CD4-positive, alpha-beta T cell treated with Interferon gamma for 1 hour (primary cell): ENCODE measurements at regions not wholly inside any gene's neighbourhood (a gene's known extent, or its start where the extent isn't known, plus 50 kb on each side); places are given as distances from the start of the nearest gene placed in this dataset.

Experiments
- DNase-seq: peaks from one replicate; pipeline ENCODE4 v3.0.0-alpha.2; 2020

DNA sequence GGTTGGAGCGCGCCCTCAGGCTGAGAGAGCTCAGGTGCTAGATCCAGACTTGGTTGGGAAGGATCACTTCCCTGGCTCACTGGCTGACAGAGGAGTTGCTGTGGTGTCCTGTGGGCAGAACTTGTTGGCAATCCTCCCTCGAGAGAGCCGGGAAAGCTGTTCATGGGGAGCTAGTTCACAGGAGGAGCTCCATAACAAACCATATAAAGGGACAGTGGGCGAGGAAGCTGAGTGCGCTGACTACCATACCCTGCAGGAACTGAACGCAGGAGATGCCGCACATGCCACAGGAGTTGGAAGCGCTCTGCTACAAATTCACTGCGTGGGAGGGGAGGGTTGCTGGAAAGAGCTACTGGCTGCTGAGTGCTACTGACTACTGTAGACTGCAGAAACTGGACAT, 243.2 kb downstream of the OGFRL1 start:
- DNase-seq: no peak

DNA sequence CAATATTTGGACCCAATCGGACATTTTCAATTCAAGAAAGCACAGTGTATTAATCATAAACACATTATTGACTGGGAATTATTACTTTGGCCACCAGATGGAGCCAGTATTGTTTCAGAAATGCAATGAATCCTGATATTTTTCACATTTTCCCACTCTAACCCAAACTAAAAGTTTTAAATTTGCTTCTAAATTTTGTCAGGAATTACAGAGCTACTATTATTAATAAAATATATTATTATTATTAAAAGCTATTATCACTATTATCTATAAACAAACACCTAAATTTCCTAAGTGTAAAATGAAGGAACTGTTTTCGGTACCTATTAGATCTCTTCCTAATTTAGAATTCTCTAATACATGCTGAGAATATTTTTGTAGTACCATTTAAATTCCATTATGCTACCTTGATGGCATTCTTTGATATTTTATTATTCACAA, 245.3 kb downstream of the OGFRL1 start:
- no peak for DNase-seq

DNA sequence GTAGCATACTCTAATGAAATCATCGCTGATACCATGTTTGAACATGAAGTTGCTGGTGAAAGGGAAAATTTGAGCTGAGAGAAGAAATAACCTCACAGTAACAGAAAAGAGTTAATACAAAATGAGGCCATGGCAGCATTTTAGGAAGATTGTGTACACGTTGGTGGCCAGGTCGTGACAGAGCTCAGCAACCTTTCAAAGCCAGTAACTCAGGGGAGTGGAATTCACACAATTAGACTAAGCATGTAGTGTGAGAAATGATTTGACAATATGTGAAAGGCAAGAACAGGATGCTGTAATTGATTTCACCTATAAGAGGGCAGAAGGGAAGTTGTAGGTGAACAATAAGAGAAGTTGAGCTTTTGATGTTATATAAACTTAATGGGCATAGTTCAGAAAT, 246.3 kb downstream of the OGFRL1 start:
- no peak for DNase-seq

DNA sequence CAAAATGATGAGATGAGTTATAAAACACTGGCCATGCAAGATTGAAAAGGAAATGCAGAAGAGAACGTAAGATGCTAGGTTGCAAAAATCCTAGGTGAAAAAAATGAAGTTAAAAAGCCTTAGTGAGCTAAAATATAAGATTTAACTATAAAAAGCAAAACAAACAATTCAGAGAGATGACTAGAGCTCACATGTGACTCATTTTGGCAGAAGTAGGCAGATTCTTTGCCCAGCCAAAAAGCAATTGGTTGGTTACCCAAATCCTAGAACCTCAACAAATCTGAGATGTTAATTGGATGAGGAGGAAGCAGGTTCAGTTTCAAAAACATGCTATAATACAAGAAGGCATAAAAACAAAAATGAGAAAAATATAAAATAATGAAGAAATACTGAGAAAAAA, 249.1 kb downstream of the OGFRL1 start:
- DNase-seq: no peak

DNA sequence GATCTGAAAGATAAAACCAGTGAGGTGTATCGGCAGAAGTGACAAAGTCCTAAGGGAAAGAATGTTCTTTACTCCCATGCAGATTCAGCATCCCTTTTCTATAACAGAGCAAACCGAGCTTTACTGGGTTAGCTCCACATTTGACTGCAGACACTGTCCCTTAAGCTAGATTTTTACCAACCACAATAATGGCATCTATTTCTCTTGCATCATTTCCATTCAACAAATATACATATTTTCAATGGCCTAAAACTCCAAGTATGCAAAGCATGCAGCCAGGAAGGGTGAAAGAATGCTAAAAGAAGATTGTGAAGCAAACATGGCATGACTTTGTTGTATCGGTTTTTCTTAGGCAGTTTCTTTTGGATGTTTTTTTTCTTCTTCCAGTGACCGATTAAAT, 255.4 kb downstream of the OGFRL1 start:
- no peak for DNase-seq

DNA sequence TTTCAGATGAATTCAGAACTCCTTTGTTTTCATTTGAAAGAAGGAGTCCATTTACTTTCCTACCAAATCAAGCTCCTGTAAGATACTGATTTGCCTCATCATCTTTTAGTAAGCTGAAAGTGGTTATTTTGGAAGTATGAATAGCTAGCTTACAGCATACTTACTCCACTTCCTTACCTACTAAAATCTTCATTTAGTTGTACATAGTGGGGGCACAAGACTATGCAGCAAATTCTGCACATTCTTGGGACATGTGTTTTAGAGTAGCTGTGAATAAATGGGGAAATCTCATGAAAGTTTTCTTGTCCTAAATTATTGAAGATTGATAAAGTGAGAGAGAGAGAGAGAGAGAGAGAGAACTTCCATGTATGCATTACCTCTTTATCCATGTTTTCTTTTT, 256.3 kb downstream of the OGFRL1 start:
- no peak for DNase-seq

DNA sequence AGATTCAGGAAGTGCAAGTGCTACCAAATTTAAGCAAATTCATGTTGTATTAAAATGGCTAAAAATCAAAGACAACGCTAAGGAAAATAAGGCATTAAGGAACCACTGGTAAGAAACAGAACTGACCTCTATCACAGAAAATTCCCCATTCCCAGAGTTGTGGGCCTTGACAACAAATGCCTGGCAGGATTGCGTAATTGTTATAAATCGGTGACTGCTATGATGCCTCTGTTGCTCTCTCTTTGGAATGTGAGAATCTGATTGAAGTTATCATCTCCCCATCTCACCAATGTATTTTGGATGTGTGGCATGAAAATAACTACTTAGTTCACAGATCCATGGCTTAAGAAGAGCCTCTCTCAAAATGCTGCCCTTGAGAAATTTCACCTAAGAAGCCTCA, 257.3 kb downstream of the OGFRL1 start:
- no peak for DNase-seq

DNA sequence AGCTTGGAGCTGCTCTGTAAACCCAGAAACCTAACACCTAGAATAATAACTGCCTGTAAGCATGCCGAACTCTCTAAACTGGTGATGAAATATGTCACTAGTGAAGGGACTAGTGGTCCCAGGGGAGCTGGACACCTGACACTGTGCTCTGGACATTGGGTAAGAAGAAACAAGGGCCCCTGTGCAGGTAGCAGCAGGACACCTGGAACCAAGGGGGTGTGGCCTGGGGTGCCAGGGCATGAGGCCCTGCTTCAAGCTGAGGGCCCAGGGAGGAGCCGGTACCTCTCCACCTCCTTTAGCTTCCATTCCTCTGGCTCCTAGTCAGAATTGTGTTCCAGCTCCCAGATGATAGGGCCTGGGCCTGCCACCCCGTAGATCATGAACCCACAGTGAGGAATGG, 263.2 kb downstream of the OGFRL1 start:
- DNase-seq: no peak

DNA sequence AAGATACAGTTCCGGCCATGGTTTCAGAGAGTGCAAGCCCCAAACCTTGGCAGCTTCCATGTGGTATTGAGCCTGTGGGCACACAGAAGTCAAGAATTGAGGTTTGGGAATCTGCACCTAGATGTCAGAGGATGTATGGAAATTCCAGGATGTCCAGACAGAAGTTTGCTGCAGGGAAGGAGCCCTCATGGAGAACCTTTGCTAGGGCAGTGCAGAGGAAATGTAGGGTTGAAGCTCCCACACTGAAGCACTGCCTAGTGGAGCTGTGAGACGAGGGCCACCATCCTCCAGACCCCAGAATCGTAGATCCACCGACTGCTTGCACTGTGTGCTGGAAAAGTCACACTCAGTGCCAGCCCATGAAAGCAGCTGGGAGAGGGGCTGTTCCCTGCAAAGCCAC, 267.5 kb downstream of the OGFRL1 start:
- no peak for DNase-seq

DNA sequence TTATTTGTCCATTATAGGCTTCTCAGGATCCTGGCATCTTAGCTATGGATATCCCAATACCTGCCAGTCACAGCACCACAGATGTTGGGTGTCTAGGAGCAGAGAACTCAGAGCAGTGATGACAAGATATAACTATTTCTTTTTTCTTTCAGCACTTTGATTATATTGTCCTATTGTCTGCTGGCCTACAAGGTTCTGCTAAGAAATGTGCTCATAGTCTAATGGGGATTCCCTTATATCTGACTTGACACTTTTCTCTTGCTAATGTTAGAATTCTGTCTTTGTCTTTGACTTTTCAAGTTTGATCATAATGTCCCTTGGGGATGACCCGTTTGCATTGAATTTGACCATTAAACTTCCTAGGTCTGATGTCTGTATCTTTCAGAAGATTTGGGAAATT, 270.4 kb downstream of the OGFRL1 start:
- no peak for DNase-seq

DNA sequence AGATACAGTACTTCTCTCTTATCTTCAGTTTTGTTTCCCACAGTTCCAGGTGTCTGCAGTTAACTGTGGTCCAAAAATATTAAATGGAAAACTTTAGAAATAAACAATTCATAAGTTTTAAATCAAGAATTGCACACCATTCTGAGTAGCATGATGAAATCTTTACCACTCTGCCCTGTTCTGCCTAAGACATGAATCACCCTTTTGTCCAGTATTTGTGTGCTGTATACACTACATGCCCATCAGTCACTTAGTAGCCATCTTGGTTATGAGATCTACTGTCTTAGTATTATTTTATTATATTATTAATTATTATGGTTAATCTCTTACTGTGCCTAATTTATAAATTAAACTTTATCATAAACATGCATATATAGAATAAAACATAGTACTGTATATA, 279.0 kb downstream of the OGFRL1 start:
- no peak for DNase-seq

DNA sequence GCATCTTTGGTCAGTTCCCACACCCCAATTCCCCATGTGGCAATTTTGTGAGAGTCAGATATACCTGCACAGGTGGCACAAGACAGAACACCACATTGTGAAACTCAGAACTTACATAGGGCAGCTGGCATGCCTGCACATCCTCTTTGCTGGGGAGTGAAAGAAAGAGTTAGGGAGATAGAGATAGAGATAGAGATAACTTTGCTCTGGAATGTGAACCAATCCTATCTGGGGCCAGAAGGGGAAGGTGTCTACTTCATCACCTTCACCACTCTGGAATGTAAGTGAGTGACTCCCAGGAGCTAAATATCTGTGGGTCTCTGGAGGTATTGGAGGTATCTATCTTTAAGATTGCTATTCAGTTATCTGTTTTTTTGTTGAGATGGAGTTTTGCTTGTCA, 289.2 kb downstream of the OGFRL1 start:
- DNase-seq: no peak

DNA sequence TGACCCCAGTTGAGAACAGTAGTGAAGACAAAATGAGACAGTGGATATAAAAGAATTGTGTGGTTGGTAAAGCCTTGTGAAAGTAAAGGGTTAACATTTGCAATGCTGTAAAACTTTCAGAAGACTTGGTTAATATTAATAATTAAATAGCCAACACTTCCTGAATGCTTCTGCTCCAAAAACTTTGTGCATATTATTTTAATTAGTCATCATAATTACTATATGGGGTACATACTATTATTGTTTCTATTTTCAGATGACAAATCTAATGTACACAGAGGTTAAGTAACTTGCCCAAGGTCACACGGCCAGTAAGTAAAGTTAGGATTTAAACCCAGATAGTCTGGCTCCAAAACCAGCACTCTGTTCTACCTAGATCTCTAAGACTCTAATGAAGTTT, 291.3 kb downstream of the OGFRL1 start:
- no peak for DNase-seq

DNA sequence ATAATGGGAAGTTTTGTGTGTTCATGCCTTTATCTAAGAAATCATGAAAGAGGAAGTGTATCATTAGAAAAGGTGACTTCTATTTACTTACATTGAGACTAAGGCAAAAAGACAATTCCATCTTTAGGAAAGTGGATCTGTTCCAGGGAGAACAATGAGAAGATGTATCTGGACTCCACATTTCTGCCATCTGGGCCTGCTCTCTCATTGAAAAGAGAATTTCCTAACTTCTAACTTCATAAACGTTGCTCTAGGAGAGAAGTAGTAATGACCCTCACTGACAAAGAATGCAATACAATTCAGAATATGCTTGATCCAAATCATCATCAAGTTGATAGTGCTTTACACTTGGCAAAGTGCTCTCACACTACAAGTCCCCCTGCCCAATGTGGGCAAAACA, 294.2 kb downstream of the OGFRL1 start:
- DNase-seq: no peak

DNA sequence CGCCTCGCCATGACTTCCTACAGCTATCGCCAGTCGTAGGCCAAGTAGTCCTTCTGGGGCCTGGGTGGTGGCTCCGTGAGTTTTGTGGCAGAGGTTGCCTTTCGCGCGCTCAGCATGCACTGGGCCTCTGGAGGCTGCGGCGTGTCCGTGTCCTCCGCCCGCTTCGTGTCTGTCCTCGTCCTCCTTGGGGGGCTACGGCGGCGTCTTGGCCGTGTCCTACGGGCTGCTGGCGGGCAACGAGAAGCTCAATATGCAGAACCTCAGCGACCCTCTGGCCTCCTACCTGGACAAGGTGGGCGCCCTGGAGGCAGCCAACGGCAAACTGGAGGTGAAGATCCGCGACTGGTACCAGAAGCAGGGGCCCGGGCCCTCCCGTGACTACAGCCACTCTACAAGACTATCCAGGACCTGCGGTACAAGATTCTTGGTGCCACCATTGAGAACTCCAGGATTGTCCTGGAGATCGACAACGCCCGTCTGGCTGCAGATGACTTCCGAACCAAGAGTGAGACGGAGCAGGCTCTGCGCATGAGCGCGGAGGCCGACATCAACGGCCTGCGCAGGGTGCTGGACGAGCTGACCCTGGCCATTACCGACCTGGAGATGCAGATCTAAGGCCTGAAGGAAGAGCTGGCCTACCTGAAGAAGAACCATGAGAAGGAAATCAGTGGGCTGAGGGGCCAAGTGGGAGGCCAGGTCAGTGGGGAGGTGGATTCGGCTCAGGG, 296.3 kb downstream of the OGFRL1 start:
- DNase-seq: no peak

DNA sequence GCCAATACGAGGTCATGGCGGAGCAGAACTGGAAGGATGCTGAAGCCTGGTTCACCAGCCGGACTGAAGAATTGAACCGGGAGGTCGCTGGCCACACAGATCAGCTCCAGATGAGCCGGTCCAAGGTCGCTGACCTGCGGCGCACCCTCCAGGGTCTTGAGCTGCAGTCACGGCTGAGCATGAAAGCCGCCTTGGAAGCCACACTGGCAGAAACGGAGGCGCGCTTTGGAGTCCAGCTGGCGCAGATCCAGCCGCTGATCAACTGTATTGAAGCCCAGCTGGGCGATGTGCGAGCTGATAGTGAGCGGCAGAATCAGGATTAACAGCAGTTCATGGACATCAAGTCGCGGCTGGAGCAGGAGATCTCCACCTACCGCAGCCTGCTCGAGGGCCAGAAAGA, 296.9 kb downstream of the OGFRL1 start:
- no peak for DNase-seq

DNA sequence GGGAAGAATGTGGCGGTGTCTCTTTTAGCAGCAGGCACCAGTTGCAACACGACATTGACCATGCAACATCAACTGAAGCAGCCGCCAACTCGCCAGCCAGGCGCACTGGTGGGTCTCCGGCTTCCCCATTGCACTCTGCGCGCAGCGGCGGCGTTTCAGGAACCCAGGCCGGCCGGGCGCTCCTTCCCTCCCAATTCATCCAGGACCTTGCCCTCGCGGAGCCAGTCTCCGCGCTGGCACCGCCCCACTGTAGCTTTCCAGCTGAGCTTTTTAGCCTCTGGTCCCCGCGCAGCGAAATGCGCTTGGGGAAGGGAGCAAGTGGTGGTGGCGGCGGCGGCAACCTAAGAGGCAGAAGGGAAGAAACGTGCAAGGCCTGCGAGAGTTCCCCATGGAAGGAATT, 297.9 kb upstream of the RIMS1 start:
- DNase-seq: no peak

DNA sequence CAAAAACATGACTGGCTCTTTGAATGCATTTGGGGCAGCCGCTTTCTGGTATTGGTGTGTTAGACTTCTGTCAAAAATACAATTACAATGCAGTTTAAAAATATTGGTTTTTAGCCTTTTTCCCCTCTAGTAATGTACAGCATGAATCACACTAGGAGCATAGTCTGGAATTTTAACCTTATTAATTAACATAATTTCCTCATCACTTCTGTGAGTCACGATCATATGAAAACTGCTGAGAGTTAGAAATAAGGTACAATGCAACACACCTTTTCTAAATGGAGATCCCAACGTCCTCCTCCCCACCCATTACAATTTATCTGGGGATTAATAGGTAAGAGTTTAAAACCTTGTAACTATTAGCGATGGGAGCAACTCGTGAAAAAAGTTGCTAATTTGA, 297.1 kb upstream of the RIMS1 start:
- DNase-seq: no peak

DNA sequence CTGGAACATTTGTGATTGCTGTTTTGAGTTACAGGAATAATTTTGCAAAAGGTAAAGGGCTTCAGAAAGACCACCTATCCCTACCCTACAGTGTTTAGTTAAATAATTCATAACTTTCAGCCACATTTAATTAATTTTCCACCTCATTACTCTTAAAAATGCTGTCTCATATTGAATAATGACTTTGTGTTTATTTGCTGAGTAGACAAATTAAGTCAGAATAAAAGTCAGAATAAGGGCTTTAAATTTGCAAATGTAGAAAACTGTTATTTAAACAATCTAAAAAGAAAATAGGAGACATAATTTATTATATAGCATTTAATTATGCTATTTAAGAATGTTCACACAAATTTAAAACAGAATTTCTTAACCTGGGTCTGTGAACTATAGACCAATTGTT, 293.7 kb upstream of the RIMS1 start:
- DNase-seq: no peak

DNA sequence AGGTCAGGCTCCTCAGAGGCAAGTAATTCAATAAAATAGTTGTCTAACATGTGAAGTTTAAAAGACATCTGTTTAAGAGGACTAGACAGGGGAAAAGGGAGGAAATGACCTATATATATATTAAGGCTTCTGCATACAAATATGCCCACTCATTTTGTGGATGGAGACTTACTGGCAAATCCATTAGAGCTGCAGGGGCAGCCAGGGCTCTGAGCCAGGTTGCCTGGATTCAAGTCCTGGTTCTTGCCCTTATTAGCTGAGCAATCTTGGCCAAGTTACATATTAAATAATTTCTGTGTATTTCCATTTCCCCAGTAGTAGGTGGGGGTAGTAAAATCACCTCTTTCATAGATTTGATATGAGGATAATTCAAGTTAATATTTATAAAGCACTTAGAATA, 287.0 kb upstream of the RIMS1 start:
- DNase-seq: no peak

DNA sequence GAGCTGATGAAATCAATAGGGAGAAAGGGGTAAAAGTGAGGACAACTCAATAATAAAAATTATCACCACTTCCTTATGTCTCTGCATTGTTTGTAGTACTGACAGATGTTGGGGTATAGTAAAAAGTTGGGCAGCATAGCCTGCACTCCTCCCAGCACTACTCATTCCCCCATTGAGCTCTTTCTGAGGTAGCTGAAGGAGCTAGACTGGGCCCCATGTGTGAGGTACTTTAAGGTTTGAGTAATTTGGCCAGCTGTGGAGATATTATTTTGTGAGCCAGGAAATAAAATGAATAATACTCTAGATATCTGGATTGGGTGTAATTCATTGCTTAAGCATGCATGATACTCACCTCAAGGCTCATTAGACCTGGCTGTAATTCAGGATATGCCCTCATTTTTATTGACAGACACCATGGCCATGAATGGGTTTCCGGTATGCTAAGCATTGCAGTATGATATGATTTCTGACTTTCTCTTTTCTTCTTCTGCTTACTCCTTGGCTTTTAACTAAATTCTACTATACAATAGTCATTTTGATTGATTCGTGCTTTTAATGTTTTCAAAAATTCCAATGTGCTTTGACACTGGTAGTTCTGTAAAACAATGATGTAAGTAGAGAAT, 283.9 kb upstream of the RIMS1 start:
- no peak for DNase-seq

DNA sequence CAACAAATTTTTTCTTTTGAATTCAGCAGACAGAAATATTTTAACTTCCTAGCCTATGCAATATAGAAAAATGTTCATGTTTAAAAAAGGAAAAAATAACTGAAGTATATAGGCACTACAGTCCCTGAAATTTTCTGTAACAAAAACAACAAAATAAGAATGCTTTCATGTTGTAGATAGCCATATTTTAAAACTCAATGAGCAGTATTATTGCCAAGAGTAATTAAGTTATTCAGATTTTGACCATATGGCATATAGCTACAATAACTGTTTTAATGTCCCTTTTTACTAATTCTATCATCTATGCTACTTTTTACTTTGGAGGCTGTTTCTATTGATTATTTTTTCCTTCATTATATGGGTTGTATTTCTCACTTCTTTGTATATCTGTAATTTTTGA, 283.3 kb upstream of the RIMS1 start:
- DNase-seq: no peak

DNA sequence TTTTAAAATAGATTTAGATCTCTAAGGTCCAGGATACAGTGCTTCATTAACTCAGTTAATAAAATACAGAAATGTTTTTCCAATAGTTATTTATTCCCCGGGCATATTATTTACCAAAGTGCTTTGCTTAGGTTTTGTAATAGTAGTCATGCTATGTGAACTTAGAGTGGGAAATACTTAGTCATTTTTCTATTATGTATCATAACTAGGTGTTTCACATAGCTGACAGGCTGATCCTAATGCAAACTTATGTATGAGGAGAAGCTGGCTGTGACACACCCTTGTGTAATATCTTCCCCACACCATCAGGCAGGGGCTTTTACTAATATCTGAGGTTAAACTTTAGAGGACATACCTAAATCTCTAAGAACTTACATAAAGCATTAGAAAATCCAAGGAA, 277.7 kb upstream of the RIMS1 start:
- no peak for DNase-seq

DNA sequence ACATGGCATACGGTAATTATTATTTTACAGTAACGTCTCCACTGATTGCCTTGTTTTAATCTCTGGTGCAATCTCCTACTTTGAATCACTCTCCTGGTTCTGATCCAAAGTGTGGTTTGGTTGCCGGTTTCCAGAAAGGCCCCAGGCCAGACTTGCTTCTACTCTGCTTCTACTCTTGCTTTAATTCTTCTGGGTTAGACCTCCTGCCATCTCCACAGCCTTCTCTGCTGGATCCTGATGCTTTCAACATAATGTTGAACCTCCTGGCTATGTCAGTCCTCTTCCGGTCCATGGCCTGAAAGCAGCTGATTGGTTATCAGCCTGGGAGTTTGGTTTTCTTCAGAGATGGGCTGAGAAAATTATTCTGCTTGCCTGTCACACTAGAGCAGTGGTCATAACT, 266.5 kb upstream of the RIMS1 start:
- DNase-seq: no peak

DNA sequence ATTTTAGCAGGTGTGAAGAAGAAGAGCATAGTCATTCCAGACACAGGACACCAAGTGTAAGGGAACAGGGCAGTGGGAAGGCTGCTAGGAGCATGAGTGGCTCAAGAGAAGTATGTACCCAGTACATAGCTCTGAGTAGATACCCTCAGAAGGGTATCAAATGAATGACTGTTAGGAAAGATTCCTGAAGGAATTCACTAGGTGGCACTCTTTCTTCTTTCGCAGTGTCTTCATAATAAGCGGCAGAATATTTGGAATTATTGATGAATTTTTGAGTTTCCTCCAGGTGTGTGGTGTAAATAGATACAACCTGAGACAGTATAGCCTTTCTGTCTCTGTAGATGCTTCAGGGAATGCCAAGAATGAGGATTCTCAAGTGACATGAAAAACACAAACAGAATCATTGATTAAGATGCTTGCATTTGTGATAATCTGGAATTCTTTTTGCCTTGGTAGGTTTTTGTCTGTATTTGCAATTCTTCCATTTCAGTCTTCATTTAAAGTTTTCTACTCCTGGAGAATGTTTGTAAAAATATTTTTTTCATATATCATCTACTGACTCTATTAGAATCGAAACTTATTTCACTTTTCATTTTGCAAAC, 264.3 kb upstream of the RIMS1 start:
- DNase-seq: no peak
